ENCODE measurements at regions not wholly inside any gene's neighbourhood (a gene's known extent, or its start where the extent isn't known, plus 50 kb on each side); places are given as distances from the start of the nearest gene placed in this dataset.

GRCh38 chr11:90364527-90364926 is 141.7 kb upstream of the CHORDC1 start:
- Histone ChIP-seq H3K27me3 (ENCODE audit: insufficient read depth, poor library complexity, severe bottlenecking) (no peaks in the 10 kb centered on the region), H3K27ac (replicated peaks) (no peak overlapping the region), H3K4me3 (replicated peaks; ENCODE audit: insufficient read depth, low read length) (no peak overlapping the region)
- TF ChIP-seq CTCF (IDR thresholded peaks at IDR 0.05; ENCODE audit: insufficient read depth, low read length) (no peak), SPI1 (IDR thresholded peaks at IDR 0.05; ENCODE audit: borderline replicate concordance, low read depth) (no peak), POLR2AphosphoS5 (IDR thresholded peaks at IDR 0.05; ENCODE audit: low read depth) (no peak), REST (IDR thresholded peaks at IDR 0.05; ENCODE audit: insufficient replicate concordance, low read depth) (no peak), GABPA (IDR thresholded peaks at IDR 0.05; ENCODE audit: low read depth) (no peak)
- DNase-seq (ENCODE audit: low read depth in 1 of 2, low spot score in 1 of 2): no peak

DNA sequence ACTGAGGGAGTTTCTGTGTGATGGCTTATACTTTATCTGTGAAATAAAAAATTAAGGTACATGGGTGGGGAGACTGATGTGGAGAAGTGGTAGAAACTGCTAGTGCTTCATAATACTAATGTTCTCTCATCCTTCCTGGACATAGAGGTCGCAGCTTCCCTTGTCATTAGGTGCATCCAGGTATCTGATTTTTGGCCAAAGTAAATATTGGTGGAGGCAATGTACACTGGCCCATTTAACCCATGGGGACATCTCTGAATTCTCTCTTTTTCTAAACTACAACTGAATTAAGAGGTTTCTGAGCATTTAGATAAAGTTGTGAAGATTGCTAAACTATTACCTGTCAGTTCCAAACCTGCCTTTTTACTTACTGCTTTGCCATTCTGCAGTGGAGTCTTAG is 140.9 kb upstream of the CHORDC1 start:
- TF ChIP-seq REST (IDR thresholded peaks at IDR 0.05; ENCODE audit: insufficient replicate concordance, low read depth) (no peak), SPI1 (IDR thresholded peaks at IDR 0.05; ENCODE audit: borderline replicate concordance, low read depth) (no peak), CTCF (IDR thresholded peaks at IDR 0.05; ENCODE audit: insufficient read depth, low read length) (no peak), GABPA (IDR thresholded peaks at IDR 0.05; ENCODE audit: low read depth) (no peak), POLR2AphosphoS5 (IDR thresholded peaks at IDR 0.05; ENCODE audit: low read depth) (no peak)
- Histone ChIP-seq H3K27ac (replicated peaks) (no peak overlapping the region), H3K4me3 (replicated peaks; ENCODE audit: insufficient read depth, low read length) (no peak overlapping the region), H3K27me3 (ENCODE audit: insufficient read depth, poor library complexity, severe bottlenecking) (no peaks in the 10 kb centered on the region)
- DNase-seq (ENCODE audit: low read depth in 1 of 2, low spot score in 1 of 2): no peak

DNA sequence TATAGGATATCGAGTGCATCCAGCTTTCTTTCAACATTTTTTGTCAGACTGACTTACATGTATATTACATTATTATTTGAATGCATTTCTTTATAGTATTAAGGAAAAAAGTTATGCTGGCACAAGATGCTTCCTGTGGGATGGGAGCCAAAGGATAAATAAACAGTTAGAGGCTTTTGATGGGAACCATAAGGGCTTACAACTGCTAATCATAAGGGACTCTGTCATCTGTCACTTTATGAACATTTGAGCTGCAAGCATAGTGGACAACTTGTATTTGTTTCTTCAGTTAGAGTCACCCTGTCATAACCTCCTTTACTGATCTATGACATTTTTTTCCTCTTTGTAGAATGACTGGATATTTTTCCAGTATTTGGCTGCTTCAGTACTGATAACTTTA is 132.4 kb upstream of the CHORDC1 start:
- H3K4me3 ChIP-seq (replicated peaks; ENCODE audit: insufficient read depth, low read length): no peak overlapping the region
- no peak for DNase-seq (ENCODE audit: low read depth in 1 of 2, low spot score in 1 of 2)
- H3K27me3 ChIP-seq (ENCODE audit: insufficient read depth, poor library complexity, severe bottlenecking): no peaks in the 10 kb centered on the region
- TF ChIP-seq POLR2AphosphoS5 (IDR thresholded peaks at IDR 0.05; ENCODE audit: low read depth): no peak
- TF ChIP-seq SPI1 (IDR thresholded peaks at IDR 0.05; ENCODE audit: borderline replicate concordance, low read depth): no peak
- TF ChIP-seq CTCF (IDR thresholded peaks at IDR 0.05; ENCODE audit: insufficient read depth, low read length): no peak
- no peak for TF ChIP-seq REST (IDR thresholded peaks at IDR 0.05; ENCODE audit: insufficient replicate concordance, low read depth)
- TF ChIP-seq GABPA (IDR thresholded peaks at IDR 0.05; ENCODE audit: low read depth): no peak
- no peak overlapping the region for H3K27ac ChIP-seq (replicated peaks)
